Mucosa of descending colon (tissue), 3 donors: ENCODE measurements at regions not wholly inside any gene's neighbourhood (a gene's known extent, or its start where the extent isn't known, plus 50 kb on each side); places are given as distances from the start of the nearest gene placed in this dataset.
"Not testable (repeated sequence)": the region's sequence is repeated elsewhere in the genome, so short reads cannot be mapped to it uniquely, and the experiment has no call there.

Experiments used
- ATAC-seq: fragments of 200-7000 bp; cut with Tn5 transposase; one replicate; pipeline ENCODE4 v1.9.1; 2020; ENCODE audit warnings: mild to moderate bottlenecking, moderate library complexity
- DNase-seq, 3 donors: peaks; one replicate each; pipeline ENCODE4 v3.0.0-alpha.2; 2020
- H3K36me3 ChIP-seq: fragments of 200-600 bp; one replicate; pipeline ENCODE4 v1.8.0; 2021; ENCODE audit warnings: low read depth, mild to moderate bottlenecking
- H3K4me1 ChIP-seq: fragments of 200-600 bp; one replicate; pipeline ENCODE4 v1.8.0; 2021; ENCODE audit warnings: low read depth, mild to moderate bottlenecking
- H3K4me3 ChIP-seq: fragments of 200-600 bp; one replicate; pipeline ENCODE4 v1.8.0; 2021; ENCODE audit warnings: mild to moderate bottlenecking
- H3K9me3 ChIP-seq: fragments of 200-600 bp; one replicate; pipeline ENCODE4 v1.8.0; 2021; ENCODE audit warnings: mild to moderate bottlenecking
- intact Hi-C, 2 donors: fragments of 100-400 bp; cut with DNase I in 1 of 2; cut with micrococcal nuclease in 1 of 2; formaldehyde crosslinking; loops; one replicate each; pipeline versions ENCODE4 v1.11.0 to v1.11.1; 2022; cut with DNase I, micrococcal nuclease
- TF ChIP-seq, protein P1 (sequence below): fragments of 200-600 bp; IDR thresholded peaks from one replicate; pipeline ENCODE4 v1.8.0; 2022; ENCODE audit warnings: antibody characterized with exemption, mild to moderate bottlenecking
- donor health status: DM: no; HTN: no; CAD: no; lungs with moderate emphysema.
- donor health status: DM: no; HTN: no; CAD: no.
- donor health status: DM: no; HTN: yes; CAD: no.

- no peaks in the 10 kb centered on the region for H3K36me3 ChIP-seq
- no peak overlapping the region for H3K4me3 ChIP-seq
- no peaks in the 10 kb centered on the region for H3K9me3 ChIP-seq
- DNase-seq (no peak), ATAC-seq (no peak)
- intact Hi-C loops = no loop called here
- TF ChIP-seq, protein P1, sequence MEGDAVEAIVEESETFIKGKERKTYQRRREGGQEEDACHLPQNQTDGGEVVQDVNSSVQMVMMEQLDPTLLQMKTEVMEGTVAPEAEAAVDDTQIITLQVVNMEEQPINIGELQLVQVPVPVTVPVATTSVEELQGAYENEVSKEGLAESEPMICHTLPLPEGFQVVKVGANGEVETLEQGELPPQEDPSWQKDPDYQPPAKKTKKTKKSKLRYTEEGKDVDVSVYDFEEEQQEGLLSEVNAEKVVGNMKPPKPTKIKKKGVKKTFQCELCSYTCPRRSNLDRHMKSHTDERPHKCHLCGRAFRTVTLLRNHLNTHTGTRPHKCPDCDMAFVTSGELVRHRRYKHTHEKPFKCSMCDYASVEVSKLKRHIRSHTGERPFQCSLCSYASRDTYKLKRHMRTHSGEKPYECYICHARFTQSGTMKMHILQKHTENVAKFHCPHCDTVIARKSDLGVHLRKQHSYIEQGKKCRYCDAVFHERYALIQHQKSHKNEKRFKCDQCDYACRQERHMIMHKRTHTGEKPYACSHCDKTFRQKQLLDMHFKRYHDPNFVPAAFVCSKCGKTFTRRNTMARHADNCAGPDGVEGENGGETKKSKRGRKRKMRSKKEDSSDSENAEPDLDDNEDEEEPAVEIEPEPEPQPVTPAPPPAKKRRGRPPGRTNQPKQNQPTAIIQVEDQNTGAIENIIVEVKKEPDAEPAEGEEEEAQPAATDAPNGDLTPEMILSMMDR = no peak
- H3K4me1 ChIP-seq = no peaks in the 10 kb centered on the region
These were observed 89.7 kb upstream of the CDYL2 start for GRCh38 chr16:80894091-80894490.

DNA sequence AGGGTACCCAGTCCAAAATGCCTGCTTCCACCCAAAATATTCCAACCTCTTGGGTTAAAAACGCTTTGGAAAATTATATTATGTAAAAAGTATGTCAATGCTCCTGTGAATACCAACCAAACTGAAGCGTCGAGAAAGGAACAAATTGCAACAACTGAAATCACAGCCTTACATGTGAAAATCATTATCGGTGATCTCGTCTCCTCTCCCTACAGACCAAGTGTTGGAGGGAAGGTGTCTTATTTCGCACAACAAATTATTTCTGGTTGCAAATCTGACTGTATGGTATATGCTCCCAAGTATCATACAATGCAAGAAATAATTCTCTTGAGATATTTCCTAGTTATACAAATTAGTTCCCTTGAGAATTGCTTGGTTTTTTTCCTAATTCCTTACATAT lies 89.3 kb upstream of the CDYL2 start:
- ATAC-seq = no peak
- intact Hi-C loops = no loop called here
- no peaks in the 10 kb centered on the region for H3K4me1 ChIP-seq
- no peaks in the 10 kb centered on the region for H3K36me3 ChIP-seq
- no peak for DNase-seq
- H3K4me3 ChIP-seq = no peak overlapping the region
- TF ChIP-seq, protein P1 = no peak
- no peaks in the 10 kb centered on the region for H3K9me3 ChIP-seq

DNA sequence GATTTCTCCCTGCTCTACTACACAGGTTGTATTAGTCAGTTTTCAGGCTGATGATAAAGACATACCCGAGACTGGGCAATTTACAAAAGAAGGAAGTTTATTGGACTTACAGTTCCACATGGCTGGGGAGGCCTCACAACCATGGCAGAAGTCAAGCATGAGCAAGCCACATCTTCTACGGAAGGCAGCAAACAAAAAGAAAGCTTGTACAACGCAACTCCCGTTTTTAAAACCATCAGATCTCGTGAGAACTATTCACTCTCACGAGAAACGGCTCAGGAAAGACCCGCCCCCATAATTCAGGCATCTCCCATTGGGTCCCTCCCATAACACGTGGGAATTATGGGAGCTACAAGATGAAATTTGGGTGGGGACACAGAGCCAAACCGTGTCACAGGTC lies 88.0 kb upstream of the CDYL2 start:
- intact Hi-C loops, H3K4me3 ChIP-seq, H3K9me3 ChIP-seq, H3K4me1 ChIP-seq, DNase-seq, H3K36me3 ChIP-seq, ATAC-seq: not testable (repeated sequence)

DNA sequence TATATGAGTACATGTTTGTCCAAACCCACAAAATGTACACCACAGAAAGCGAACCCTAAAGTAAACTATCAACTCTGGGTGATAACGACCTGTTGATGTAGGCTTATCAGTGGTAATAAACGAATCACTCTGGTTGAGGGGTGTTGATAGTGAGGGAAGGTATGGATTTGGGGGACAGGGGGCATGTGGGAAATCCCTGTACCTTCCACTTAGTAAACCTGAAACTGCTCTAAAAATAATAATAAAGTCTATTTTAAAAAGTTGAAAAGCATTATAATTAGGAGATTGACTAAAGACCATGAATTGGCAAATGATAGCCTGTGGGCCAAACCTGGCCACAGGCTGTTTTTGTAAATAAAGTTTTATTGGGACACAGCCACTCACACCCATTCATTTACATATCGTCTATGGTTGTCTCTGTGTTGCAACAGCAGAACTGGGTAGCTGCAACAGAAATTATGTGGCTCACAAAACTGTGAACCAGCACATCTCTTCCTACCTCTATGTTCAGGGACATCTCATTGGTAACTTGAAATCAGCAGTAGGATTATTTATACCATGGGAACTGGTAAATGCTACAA lies 85.5 kb upstream of the CDYL2 start:
- H3K9me3 ChIP-seq = no peaks in the 10 kb centered on the region
- H3K4me1 ChIP-seq = no peaks in the 10 kb centered on the region
- ATAC-seq = no peak
- TF ChIP-seq, protein P1 = no peak
- DNase-seq = no peak
- intact Hi-C loops = no loop called here
- H3K36me3 ChIP-seq = no peaks in the 10 kb centered on the region
- H3K4me3 ChIP-seq = no peak overlapping the region

DNA sequence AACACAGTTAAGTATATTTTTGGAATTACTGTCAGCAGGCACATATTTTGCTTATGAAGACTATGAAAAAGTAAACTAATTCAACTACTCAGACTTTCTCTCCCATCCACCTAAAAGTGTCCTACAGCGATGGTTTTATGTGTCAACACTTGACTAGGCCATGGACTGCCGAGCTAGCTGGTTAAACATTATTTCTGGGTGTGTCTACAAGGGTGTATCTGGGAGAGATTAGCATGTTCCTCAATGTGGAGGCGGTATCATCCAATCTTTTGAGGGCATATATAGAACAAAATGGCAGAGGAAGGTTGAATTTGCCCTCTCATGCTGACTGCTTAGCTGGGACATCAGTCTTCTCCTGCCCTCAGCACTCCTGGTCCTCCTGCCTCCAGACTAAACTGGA lies 82.7 kb upstream of the CDYL2 start:
- peak in 1 of 3 donors; percentile 70 for DNase-seq
- TF ChIP-seq, protein P1 = no peak
- Histone ChIP-seq H3K4me1 (peaks cover 12% of the 10 kb centered on the region), H3K9me3 (no peaks in the 10 kb centered on the region), H3K36me3 (no peaks in the 10 kb centered on the region), H3K4me3 (no peak overlapping the region)
- intact Hi-C loops = no loop called here
- ATAC-seq = peak; percentile 86

DNA sequence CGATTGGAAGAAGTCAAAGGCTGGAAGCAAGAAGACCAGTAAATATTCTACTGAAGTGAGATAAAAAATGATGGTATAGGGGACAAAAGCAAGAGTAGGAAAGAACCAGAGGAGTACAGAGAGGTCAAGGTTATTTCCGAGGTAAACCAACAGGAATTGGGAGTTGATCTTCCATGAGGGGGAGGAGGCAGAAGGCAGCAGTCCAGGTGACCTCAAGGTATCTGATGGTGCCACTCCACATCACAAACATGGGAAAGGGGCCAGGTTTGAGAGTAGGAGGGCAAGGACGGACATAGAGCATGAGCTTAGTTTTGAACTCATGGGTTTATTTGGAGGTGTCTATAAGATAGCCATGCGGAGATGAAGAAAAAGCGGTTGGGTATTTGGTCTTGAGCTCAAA lies 79.4 kb upstream of the CDYL2 start:
- no peak overlapping the region for H3K4me3 ChIP-seq
- intact Hi-C loops = no loop called here
- DNase-seq = no peak
- no peak for ATAC-seq
- TF ChIP-seq, protein P1 = no peak
- no peaks in the 10 kb centered on the region for H3K36me3 ChIP-seq
- H3K4me1 ChIP-seq = peaks cover 12% of the 10 kb centered on the region
- H3K9me3 ChIP-seq = no peaks in the 10 kb centered on the region
